Stimulated activated CD4-positive, alpha-beta T cell treated with anti-CD3 and anti-CD28 coated beads, Interleukin-12 subunit alpha, Interleukin-12 subunit beta, amount 100 ng/mL, for 24 hours (primary cell): ENCODE measurements at regions not wholly inside any gene's neighbourhood (a gene's known extent, or its start where the extent isn't known, plus 50 kb on each side); places are given as distances from the start of the nearest gene placed in this dataset.

Source experiments
- DNase-seq, 2 experiments: peaks; one replicate each; pipeline ENCODE4 v3.0.0-alpha.2; 2020; ENCODE audit warnings: low read depth in 2 of 2

GRCh38 chr9:129285979-129286772 lies 108.1 kb upstream of the IER5L start:
- no peak for DNase-seq

- DNase-seq, result no peak
Observed at GRCh38 chr9:129285382-129285781, 107.3 kb upstream of the IER5L start.

DNA sequence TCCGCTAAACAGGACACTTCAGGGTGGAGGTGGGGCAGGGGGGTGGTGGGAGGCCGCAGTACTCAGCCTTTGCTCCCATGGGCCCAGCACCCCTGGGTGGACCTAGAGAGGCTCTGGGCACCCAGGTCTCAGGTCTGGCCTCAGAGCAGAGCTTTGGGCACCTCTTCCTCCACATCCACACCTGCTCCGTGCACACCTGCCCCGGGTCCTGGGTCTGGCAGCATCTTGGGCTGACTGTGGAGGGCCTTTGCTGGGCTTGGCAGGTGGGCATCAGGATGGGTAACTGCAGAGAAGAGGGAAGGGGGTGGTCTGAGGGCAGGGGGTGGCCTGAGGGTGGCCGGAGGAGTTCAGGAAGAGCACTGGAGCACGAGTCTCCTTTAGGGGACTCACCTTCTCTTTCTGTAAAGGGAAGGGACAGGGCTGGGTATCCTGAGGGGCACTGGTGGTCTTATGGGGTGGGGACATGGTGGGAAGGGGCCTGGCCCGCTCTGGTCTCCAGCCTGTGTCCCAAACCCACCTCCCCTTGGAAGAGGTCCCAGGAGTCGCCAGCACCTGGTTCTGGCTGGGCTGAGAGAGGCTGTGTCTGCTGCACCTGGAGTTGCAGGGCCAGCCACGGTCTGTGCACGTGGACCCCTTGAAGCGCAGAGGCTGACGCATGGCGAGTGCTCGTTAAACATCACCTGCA lies 106.7 kb upstream of the IER5L start:
- DNase-seq, result no peak

DNA sequence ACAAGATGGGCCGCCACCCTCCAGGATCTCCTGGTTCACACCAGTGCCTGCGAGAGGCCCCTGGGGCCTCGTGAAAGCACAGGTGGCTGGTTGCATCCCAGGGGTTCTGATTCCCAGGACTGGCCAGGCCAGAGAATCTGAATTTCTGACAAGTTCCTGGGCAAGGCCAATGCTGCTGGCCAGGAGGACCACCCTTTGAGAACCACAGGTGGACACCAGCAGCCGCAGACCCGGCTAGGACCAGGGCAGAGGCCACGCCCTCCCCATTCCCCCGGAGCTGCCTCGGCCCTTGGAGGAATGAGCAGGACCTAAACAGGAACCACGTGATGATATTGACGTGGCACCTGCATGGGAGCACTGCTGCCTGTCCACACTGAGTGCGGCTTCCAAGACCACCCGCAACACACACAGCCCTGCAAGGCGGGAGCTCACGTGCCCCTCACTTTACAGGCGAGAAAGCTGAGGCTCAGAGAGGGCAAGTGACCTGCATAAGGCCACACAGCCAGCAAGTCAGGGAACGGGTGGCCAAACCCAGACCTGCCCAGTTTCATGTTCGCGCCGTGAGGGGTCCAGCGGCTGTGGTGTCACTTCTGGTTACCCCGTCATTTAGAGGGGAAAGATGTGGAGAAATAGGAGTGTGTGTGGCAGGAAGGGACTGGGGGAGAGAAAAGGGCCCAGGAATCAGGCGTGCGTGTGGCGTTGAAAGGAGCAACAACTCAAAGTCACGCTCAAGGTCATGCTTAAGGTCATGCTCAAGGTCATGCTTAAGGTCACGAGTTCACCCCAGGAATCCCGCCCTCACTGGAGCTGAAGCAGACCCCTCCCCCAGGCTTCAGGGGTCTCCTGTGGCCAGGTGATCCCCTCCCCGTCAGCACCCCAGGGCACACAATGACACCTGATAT lies 105.9 kb upstream of the IER5L start:
- no peak for DNase-seq

DNA sequence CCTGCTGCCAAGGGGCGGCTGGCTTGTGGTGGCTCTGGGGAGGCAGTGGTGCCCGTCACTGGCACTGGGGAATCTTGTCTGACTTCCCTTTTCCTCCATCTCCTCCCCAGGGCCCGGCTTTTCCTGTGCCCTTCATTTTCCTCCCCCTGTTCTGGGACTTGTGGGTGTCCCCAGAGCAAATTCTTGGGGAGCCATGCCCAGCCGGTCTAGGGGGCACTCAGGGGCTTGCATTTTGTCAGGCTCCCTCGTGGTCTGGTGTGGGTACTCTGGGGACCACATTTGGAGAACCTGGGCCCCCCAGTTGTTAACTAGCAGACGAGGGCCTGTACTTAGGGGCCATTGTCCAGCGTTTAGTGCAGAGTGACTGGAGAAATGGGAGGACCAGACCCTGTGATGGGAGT lies 105.2 kb upstream of the IER5L start:
- DNase-seq, result no peak

DNA sequence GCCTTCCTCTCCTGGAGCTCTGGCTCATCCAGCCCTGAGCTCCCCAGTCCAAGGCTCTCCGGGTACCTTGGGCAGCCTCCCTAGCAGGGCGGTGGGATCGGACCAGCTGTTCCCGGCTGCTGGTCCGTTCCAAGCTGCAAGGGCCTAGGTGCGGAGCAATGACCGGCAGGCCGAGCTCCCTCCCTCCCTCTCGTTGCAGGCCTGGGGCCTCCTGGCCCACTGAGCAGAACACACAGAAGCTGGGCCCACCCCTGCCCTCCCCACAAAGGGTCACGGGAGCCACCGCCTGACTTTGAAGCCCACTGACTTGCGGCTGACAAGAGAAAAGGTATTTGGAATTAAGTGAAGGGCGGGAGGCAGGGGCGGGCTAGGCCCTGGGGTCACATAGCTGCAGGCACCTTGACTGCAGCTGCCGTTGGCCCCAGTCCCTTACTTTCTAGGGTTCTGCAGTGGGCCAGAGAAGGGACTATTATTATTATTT lies 104.7 kb upstream of the IER5L start:
- no peak for DNase-seq

- DNase-seq, result no peak
Observed at GRCh38 chr9:129282272-129282671, 104.2 kb upstream of the IER5L start.

DNA sequence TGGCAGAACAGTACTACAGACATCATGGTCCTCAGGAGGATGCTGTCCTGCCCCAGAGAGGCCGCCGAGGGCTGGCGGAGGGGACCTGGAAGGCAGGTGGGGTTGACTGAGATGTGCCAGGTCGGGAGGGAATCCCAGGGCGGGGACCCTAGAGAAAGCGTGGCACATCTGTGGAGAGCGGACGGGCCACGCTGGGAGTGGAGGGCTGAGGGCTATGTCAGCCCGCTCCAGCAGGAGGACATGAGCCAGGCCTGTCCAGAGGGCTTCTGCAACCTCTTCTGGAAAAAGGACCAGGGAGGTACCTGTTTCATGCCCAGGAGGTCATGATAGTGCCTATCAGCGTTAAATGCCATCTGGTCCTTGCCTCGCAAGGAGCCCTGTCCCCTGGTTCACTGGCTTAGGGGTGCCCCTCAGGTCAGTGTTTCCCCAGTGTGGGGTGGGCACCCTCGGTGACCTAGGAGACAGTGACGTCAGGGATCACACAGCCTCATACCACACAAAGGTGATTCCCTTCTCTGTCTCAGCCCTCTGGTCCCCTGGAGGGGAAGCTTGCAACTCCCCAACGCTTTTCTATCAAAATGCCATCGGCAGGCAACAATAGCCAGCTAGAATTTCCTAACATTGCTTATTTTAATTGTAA lies 103.6 kb upstream of the IER5L start:
- DNase-seq, result no peak

- DNase-seq, result no peak
Observed at GRCh38 chr9:129280623-129281271, 102.7 kb upstream of the IER5L start.

DNA sequence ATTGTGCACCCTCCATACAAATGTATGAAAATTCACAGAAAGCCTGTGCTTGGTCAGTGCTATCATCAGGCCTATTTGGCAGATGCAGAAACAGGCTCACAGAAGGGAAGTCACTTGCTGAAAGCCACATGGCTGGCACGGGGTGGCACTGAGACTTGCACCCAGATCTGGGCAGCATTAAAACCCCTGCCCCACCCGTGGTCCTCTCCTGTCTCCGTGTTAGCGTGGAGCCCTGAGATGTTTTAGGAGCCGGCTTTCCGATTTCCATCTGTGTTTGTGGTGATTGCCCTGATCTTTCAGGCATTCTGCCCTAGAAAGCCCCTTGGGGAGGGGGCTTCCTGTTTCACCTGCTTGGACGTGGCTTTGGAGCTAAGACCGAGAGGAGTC lies 102.2 kb upstream of the IER5L start:
- no peak for DNase-seq

DNA sequence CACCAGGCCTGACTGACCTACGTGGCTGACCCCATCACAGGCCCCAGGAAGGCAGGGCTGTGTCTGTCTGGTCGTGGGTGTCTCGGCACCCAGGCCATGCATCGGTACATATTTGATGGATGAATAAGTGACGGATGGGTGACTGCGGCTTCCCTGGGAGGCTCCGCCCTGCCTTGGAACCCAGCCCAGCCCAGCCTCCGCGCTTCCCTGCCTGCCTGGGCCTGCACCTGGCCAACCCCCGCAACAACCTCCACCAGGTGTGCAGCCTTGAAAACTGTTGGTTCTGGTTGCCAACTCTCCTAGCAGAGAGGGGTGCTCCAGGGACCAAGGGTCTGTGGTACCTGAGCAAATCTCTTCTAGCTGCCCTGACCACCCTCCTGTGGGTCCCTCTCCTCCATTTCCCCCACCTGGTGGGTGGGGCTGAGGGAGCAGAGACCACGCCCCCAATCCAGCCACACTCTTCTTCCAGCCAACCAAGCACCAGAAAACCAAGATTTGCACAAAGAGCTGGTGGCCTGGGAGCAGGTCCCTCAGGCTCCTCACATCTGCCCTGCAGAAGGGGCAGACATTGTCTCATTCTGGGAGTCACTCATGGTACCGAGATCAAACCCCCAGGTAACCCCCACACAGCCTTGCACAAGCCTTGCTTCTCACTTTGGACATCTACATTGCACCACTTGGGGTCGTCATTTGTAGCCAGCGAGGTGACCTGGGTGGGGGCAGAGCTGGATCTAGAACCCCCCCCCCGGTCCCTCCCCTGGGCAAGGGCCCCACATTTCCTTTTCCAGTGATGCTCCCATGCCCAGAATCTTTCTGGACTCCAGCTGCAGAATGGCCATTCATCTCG lies 100.6 kb upstream of the IER5L start:
- DNase-seq, result no peak

- no peak for DNase-seq
Observed at GRCh38 chr9:129276486-129277230, 98.6 kb upstream of the IER5L start.

- DNase-seq, result no peak
Observed at GRCh38 chr9:129275626-129276247, 97.7 kb upstream of the IER5L start.

GRCh38 chr9:129273941-129274684 lies 96.1 kb upstream of the IER5L start:
- DNase-seq, result no peak

GRCh38 chr9:129273136-129273895 lies 95.3 kb upstream of the IER5L start:
- no peak for DNase-seq

DNA sequence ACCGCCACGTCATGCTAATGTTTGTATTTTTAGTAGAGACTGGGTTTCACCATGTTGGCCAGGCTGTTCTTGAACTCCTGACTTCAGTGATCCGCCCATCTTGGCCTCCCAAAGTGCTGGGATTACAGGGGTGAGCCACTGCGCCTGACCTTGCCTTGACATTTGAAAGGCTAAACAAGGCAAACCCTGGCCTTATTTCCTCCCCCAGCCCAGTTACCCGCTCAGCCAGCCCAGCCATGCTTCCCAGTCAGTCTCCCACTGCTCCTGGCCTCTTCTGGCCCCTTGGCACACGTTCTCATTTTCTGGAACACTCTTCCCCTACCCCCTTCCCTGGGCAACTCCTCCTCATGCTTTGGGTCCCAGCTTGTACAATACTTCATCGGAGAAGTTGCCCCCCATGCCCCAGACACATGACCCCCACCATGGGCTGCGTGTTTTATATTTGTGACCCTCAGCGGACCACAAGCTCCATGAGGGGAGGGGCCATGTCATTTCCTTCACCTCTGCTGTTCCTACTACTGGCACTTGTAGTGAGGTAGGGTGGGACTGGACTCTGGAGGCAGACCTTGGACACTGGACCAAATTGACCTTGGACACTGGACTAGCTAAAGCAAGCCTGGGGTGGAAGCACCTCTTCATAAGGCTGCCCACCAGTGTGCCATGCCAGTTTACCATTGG lies 94.4 kb upstream of the IER5L start:
- no peak for DNase-seq

GRCh38 chr9:129270903-129271431 lies 92.9 kb upstream of the IER5L start:
- no peak for DNase-seq
